ENCODE measurements at regions not wholly inside any gene's neighbourhood (a gene's known extent, or its start where the extent isn't known, plus 50 kb on each side); places are given as distances from the start of the nearest gene placed in this dataset.

DNA sequence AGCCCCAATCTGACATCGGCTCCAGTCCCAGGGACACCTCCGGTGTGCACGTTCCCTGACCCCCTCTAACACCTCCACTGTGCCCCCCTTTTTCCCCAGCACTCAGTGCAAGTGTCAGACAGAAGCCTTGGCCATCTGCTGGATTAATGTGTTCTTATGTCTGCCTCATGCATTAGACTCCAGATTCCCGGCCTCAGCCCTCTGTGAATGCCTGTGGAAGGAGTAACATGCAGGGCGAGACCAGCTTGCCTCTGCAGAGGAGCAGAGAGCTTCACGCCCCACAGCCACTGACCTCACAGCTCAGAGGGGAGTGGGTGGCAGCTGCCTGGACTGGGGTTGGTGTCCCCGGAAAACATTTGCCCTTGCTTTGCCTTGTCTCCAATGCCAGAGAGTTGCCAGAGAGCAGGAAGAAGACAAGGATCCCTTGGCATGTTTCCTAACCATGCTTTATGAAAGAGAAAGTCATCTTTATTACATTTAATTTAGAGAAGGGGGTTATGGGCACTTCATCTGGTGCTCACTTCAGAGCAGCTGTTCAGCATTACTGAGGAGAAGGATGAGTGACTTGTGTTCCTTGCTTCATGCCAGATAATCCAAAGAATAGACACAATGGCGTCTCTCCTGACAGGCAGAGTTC is 91.6 kb upstream of the CXCL12 start:
- TF ChIP-seq, protein P1, sequence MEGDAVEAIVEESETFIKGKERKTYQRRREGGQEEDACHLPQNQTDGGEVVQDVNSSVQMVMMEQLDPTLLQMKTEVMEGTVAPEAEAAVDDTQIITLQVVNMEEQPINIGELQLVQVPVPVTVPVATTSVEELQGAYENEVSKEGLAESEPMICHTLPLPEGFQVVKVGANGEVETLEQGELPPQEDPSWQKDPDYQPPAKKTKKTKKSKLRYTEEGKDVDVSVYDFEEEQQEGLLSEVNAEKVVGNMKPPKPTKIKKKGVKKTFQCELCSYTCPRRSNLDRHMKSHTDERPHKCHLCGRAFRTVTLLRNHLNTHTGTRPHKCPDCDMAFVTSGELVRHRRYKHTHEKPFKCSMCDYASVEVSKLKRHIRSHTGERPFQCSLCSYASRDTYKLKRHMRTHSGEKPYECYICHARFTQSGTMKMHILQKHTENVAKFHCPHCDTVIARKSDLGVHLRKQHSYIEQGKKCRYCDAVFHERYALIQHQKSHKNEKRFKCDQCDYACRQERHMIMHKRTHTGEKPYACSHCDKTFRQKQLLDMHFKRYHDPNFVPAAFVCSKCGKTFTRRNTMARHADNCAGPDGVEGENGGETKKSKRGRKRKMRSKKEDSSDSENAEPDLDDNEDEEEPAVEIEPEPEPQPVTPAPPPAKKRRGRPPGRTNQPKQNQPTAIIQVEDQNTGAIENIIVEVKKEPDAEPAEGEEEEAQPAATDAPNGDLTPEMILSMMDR (IDR thresholded peaks at IDR 0.05; ENCODE audit: low read depth, low read length) = no peak
- no peak for DNase-seq (ENCODE audit: extremely low read depth, low read depth)

DNA sequence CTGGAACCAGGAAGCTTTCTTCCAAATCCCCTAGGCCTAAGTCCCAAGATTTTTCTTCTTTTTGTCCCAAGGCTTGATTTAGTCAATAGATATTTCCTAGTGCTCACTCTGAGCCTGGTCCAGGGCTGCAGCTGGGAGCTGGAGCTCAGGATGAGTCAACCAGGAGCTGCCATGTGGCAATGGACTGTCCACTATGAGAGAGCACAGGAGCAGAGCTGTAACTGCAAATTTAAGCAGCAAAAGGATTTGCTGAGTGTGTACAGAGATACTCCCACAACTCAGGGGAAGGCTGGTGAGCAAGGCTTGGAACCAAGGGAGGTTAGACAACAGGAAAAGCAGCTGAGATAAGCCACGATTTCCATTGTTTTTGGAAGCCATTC is 92.1 kb upstream of the CXCL12 start:
- DNase-seq (ENCODE audit: extremely low read depth, low read depth) = no peak

DNA sequence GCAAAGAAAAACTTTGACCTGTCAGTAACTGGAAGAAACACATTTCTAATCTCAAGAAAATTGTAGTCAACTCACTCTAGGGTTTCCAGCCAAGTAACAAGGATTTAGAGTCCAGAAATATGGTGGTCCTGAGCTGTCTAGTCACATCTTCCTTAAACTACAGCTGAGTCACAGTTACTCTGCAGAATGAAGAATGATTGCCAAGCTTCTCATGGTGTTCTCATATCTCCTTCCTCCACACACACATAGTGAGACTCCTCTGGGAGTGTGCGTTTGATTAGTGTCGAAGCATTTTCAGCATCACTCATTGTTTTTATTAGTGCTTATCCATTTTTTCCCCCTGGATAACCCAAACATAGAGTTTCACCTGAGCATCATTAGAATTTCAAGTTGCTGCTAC is 93.1 kb upstream of the CXCL12 start:
- no peak for DNase-seq (ENCODE audit: extremely low read depth, low read depth)
- TF ChIP-seq, protein P1 (IDR thresholded peaks at IDR 0.05; ENCODE audit: low read depth, low read length) = no peak

More for the DNA sequence above, 92.1 kb upstream of the CXCL12 start:
- TF ChIP-seq, protein P1 (IDR thresholded peaks at IDR 0.05; ENCODE audit: low read depth, low read length) = no peak

DNA sequence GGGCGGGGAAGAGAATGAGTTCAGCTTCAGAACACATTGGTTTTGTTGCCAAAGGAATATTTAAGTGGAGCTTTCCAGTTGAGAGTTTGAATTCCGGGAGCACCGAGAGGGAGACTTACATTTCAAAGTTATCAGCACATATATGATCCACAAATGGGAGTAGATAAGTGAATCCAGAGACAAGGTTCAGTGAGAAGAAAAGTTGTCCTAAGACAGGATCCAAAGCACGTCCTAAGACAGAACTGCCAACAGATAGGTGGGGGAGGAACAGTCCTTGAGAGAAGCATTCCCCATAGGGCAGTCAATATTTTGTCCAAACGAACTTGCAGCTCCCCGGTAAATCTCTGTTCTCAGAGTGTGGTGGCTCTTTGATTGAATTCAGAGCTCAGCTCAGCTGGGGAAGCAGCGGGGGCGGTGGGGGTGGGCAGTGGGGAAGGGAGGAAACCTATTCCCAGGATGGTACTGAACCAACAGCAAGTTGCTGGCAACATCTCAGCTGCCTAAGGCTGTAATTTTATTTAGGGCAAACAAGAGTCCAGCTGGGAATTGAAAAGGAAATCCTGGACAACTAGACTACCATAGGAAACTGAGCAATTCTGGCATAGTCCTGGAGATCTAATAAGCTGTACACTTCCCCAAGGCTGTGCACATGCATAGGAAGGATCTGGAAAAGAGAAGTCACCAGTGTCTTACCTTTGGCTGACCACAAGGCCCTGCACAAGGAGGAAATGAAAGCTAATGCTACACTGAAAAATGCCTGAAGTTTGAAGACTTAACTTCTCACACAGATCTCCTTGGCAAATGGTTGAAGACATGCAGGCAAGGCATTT is 94.2 kb upstream of the CXCL12 start:
- TF ChIP-seq, protein P1 (IDR thresholded peaks at IDR 0.05; ENCODE audit: low read depth, low read length) = no peak
- DNase-seq (ENCODE audit: extremely low read depth, low read depth) = no peak

DNA sequence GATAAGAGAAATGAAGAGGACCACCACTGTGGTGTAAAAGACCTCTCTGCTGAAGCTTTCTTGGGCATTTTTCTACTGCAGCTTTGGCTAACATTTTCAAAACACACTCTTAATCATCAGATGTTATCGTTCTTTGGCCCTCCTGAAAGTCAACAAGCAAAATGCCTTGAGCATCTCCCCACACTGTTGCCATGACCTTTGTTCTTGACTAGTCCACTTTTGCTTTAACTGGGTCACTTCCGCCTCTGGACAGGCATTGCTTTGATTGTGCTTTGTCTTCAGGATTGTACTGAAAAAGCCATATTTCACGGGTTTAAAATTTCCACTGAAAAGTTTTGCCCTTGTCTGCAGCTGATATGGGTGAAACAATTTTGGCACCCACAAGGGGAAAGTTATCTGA is 107.8 kb upstream of the CXCL12 start:
- TF ChIP-seq, protein P1 (IDR thresholded peaks at IDR 0.05; ENCODE audit: low read depth, low read length) = no peak
- no peak for DNase-seq (ENCODE audit: extremely low read depth, low read depth)

DNA sequence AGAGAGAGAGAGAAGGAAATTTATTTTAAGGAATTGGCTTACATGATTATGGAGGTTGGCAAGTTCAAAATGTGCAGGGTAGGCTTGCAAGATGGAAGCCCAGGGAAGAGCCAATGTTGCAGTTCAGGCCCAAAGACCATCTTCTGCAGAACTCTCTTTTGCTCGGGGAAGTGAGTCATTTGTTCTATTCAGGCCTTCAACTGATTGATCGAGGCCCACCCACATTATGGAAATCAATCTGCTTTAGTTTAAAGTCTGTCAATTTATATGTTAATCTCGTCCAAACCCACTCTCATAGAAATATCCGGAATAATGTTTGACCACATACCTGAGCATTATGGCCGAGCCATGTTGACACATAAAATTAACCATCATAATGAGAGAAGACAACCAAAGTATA is 113.3 kb upstream of the CXCL12 start:
- TF ChIP-seq, protein P1 (IDR thresholded peaks at IDR 0.05; ENCODE audit: low read depth, low read length) = no peak
- no peak for DNase-seq (ENCODE audit: extremely low read depth, low read depth)

DNA sequence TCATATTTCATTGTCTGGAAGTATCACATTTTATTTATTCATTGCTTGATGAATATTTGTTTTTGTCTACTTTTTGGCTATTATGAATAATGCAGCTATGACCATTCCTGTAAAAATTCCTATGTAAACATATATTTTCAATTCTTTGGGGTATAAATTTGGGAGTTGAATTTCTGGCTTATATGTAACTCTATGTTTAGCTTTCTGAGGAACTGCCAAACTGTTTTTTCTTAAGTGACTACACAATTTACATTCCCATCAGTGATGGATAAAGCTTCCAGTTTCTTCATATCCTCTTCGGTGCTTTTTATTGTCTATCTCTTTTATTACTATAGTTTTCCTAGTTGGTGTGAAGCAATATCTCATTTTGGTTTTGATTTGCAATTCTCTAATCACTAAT is 115.6 kb upstream of the CXCL12 start:
- TF ChIP-seq, protein P1 (IDR thresholded peaks at IDR 0.05; ENCODE audit: low read depth, low read length) = no peak
- DNase-seq (ENCODE audit: extremely low read depth, low read depth) = no peak
